ENCODE measurements at regions not wholly inside any gene's neighbourhood (a gene's known extent, or its start where the extent isn't known, plus 50 kb on each side); places are given as distances from the start of the nearest gene placed in this dataset.
"Not testable (repeated sequence)": the region's sequence is repeated elsewhere in the genome, so short reads cannot be mapped to it uniquely, and the experiment has no call there.

DNA sequence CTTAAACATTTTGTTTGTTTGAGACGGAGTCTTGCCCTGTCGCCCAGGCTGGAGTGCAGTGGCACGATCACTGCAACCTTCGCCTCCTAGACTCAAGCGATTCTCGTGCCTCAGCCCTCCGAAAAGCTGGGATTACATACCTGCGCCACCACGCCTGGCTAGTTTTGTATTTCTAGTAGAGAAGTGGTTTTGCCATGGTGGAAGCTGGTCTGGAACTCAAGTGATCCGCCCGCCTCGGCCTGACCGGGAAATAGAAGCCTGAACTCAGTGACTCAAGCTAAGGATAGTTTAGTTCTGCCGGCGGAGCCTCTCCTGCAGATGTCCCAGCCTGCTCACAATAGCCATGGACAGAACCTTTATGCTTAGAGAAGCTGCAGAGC, 53.0 kb upstream of the ZNF254 start:
- Histone ChIP-seq H3K4me1 (peaks cover 0 to 49% (median 18%) of the 10 kb centered on the region in 3 donors), H3K9me3 (no peaks in the 10 kb centered on the region), H3K27ac (peak overlapping the region; percentile 70 to 96 (median 91)), H3K4me3 (peak overlapping the region; percentile 55 to 89), H3K36me3 (peaks cover 0 to 25% of the 10 kb centered on the region in 2 donors), H3K27me3 (no peaks in the 10 kb centered on the region)
- peak; percentile 23 for ATAC-seq
- WGBS, 2 donors (ENCODE audit: low coverage in 1 of 2), result 0 to 2% methylated on average over 1 to 9 of the region's 15 CpGs
- TF ChIP-seq EP300 (IDR thresholded peaks at IDR 0.05) (no peak), POLR2AphosphoS5 (IDR thresholded peaks at IDR 0.05) (no peak), POLR2A (IDR thresholded peaks at IDR 0.05) (no peak)
- TF ChIP-seq, protein P1, sequence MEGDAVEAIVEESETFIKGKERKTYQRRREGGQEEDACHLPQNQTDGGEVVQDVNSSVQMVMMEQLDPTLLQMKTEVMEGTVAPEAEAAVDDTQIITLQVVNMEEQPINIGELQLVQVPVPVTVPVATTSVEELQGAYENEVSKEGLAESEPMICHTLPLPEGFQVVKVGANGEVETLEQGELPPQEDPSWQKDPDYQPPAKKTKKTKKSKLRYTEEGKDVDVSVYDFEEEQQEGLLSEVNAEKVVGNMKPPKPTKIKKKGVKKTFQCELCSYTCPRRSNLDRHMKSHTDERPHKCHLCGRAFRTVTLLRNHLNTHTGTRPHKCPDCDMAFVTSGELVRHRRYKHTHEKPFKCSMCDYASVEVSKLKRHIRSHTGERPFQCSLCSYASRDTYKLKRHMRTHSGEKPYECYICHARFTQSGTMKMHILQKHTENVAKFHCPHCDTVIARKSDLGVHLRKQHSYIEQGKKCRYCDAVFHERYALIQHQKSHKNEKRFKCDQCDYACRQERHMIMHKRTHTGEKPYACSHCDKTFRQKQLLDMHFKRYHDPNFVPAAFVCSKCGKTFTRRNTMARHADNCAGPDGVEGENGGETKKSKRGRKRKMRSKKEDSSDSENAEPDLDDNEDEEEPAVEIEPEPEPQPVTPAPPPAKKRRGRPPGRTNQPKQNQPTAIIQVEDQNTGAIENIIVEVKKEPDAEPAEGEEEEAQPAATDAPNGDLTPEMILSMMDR (IDR thresholded peaks at IDR 0.05), result no peak

DNA sequence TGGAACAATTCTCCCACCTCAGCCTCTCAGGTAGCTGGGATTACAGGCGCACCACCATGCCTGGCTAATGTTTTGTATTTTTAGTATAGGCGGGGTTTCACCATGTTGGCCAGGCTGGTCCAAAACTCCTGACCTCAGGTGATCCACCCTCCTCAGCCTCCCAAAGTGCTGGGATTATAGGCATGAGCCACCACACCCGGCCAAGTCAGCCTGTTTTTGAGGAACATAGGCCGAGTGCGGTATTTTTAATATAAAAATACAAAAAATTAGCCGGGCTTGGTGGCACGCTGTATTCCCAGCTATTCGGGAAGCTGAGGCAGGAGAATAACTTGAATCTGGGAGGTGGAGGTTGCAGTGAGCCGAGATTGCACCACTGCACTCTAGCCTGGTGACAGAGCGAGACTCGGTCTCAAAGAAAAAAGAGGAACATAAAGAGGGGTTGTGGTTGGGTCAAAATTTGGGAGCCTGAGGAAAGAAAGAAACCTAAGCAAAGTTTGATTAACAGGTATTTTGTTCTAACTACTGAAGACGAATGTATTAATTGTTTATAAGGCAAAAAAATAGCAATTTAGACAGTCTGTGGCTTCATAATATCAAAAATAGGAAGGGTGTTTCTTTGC, 51.6 kb upstream of the ZNF254 start:
- H3K27ac ChIP-seq, result peak overlapping the region in 3 of 4 donors; percentile 90 to 96 (median 92)
- peak overlapping the region in 1 of 2 donors; percentile 89 for H3K4me3 ChIP-seq
- ATAC-seq, H3K27me3 ChIP-seq, H3K9me3 ChIP-seq: not testable (repeated sequence)
- 64 to 77% methylated on average over 3 to 9 of the region's 12 CpGs for WGBS, 2 donors (ENCODE audit: low coverage in 1 of 2)
- peaks cover 0 to 61% (median 18%) of the 10 kb centered on the region in 3 donors for H3K4me1 ChIP-seq
- peaks cover 0 to 27% of the 10 kb centered on the region in 2 donors for H3K36me3 ChIP-seq

Small RNAs in the stretch of these regions (small RNA-seq; reads per million reads assigned to genes)
- 0 to 0.13 (median 0.06) reads per million in 4 donors for gene RNA5-8SP4

All from gastroesophageal sphincter (tissue), 4 donors.